Lung (tissue), 11 donors: ENCODE measurements at regions not wholly inside any gene's neighbourhood (a gene's known extent, or its start where the extent isn't known, plus 50 kb on each side); places are given as distances from the start of the nearest gene placed in this dataset.

ENCODE experiments used
- ATAC-seq: fragments of 200-7000 bp; cut with Tn5 transposase; one replicate; pipeline ENCODE4 v1.9.1; 2020; ENCODE audit warnings: moderate number of reproducible peaks; ENCODE audit not compliant: insufficient read depth, low FRiP score
- DNase-seq, 3 donors: peaks; one replicate each; pipeline ENCODE4 v3.0.0-alpha.2; 2013 to 2017
- H3K27ac ChIP-seq, 2 donors: one replicate each; pipeline ENCODE4 v1.5.1; 2013; ENCODE audit warnings: mild to moderate bottlenecking in 2 of 2, moderate library complexity in 2 of 2, control low read depth in 1 of 2, inconsistent platforms in 1 of 2, low read depth in 1 of 2, low read length in 1 of 2
- H3K27me3 ChIP-seq, 3 donors: one replicate each; pipeline ENCODE4 v1.5.1; 2013; ENCODE audit warnings: low read length in 2 of 3; ENCODE audit not compliant: control insufficient read depth in 3 of 3, insufficient read depth in 3 of 3
- H3K36me3 ChIP-seq, 4 donors: one replicate each; pipeline ENCODE4 v1.5.1; 2013; ENCODE audit warnings: low read length in 4 of 4, mild to moderate bottlenecking in 1 of 4, moderate library complexity in 1 of 4; ENCODE audit not compliant: control insufficient read depth in 4 of 4, insufficient read depth in 4 of 4
- H3K4me1 ChIP-seq, 5 donors: one replicate each; pipeline ENCODE4 v1.5.1; 2013; ENCODE audit warnings: low read length in 5 of 5, mild to moderate bottlenecking in 2 of 5, moderate library complexity in 1 of 5; ENCODE audit not compliant: control insufficient read depth in 5 of 5, insufficient read depth in 5 of 5
- H3K4me3 ChIP-seq: one replicate; pipeline ENCODE4 v1.5.1; 2013; ENCODE audit warnings: mild to moderate bottlenecking, control low read depth, moderate library complexity
- H3K9ac ChIP-seq, 2 donors: one replicate each; pipeline ENCODE4 v1.5.1; 2013; ENCODE audit warnings: low read length in 2 of 2, control low read depth in 1 of 2; ENCODE audit not compliant: insufficient read depth in 1 of 2
- H3K9me3 ChIP-seq, 4 donors: one replicate each; pipeline ENCODE4 v1.5.1; 2013; ENCODE audit warnings: low read length in 3 of 4, mild to moderate bottlenecking in 1 of 4, moderate library complexity in 1 of 4; ENCODE audit not compliant: control insufficient read depth in 4 of 4, insufficient read depth in 3 of 4
- WGBS, 2 donors: extraction: QIAGEN DNeasy Blood & Tissue Kit; methylation state at CpG; one replicate each; pipeline ENCODE4 v1.1.7; 2013; 5-methylcytosine and 5-hydroxymethylcytosine counted together
- TF ChIP-seq, protein P1 (sequence below): IDR thresholded peaks from 2 replicates; pipeline ENCODE4 v1.5.1; 2012; ENCODE audit warnings: mild to moderate bottlenecking; ENCODE audit errors: control extremely low read depth, extremely low read depth
- donor health status: control.
- donor health status: control.
- donor health status: Bipolar disorder and iron deficiency.
- donor health status: healthy.
- donor health status: DM: yes; HTN: yes; CAD: no.

DNA sequence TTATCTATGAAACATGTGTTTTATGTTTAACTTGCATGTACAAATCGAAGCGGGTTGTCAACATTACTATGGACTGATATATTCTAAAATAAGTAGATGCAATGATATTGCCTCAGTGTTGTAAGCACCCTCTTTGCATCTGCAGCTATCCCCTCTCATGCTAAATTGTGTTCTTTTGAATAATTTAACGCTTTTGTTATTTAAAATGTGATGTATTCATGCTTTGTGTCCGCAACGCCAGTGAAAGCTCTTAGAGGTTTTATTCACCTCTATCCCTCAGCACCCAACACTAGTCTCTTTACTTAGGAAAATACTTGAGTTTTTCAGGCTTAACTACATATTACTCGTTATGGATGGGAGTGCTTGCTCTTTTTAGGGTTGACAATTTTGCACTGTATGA lies 173.7 kb upstream of the ID4 start:
- H3K27me3 ChIP-seq = no peaks in the 10 kb centered on the region
- no peak for ATAC-seq
- TF ChIP-seq, protein P1, sequence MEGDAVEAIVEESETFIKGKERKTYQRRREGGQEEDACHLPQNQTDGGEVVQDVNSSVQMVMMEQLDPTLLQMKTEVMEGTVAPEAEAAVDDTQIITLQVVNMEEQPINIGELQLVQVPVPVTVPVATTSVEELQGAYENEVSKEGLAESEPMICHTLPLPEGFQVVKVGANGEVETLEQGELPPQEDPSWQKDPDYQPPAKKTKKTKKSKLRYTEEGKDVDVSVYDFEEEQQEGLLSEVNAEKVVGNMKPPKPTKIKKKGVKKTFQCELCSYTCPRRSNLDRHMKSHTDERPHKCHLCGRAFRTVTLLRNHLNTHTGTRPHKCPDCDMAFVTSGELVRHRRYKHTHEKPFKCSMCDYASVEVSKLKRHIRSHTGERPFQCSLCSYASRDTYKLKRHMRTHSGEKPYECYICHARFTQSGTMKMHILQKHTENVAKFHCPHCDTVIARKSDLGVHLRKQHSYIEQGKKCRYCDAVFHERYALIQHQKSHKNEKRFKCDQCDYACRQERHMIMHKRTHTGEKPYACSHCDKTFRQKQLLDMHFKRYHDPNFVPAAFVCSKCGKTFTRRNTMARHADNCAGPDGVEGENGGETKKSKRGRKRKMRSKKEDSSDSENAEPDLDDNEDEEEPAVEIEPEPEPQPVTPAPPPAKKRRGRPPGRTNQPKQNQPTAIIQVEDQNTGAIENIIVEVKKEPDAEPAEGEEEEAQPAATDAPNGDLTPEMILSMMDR = no peak
- no peak overlapping the region for H3K27ac ChIP-seq
- 64 to 66% methylated on average over 6 of the region's 6 CpGs for WGBS, 2 donors
- peaks cover 0 to 5% (median 0%) of the 10 kb centered on the region in 5 donors for H3K4me1 ChIP-seq
- H3K4me3 ChIP-seq = no peak overlapping the region
- H3K9ac ChIP-seq = no peak overlapping the region
- H3K36me3 ChIP-seq = no peaks in the 10 kb centered on the region
- no peaks in the 10 kb centered on the region for H3K9me3 ChIP-seq
- DNase-seq = no peak

DNA sequence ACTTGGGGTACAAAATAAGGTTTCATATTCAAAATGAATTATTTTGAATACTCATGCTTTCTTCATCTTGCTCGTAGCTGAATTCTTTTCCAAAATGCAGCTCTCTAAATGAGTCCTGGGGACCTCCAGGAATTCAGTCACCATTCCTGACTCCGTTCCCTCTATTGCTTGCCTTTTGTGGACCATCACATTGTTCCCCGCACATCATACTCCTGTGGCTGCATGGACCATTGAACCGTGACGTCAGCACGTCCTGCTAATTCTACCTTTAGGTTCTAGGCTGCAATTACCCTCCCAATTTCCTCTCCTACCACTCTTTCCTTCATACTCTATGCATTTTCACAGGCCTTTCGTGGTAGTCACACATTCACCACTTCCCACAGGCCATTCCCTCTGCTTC lies 173.1 kb upstream of the ID4 start:
- Histone ChIP-seq H3K4me3 (no peak overlapping the region), H3K4me1 (peaks cover 0 to 8% (median 1%) of the 10 kb centered on the region in 5 donors), H3K9me3 (no peaks in the 10 kb centered on the region), H3K27me3 (no peaks in the 10 kb centered on the region), H3K9ac (no peak overlapping the region), H3K27ac (no peak overlapping the region), H3K36me3 (no peaks in the 10 kb centered on the region)
- 77 to 81% methylated on average over 7 of the region's 7 CpGs for WGBS, 2 donors
- ATAC-seq (no peak), DNase-seq (no peak)
- TF ChIP-seq, protein P1 = no peak

DNA sequence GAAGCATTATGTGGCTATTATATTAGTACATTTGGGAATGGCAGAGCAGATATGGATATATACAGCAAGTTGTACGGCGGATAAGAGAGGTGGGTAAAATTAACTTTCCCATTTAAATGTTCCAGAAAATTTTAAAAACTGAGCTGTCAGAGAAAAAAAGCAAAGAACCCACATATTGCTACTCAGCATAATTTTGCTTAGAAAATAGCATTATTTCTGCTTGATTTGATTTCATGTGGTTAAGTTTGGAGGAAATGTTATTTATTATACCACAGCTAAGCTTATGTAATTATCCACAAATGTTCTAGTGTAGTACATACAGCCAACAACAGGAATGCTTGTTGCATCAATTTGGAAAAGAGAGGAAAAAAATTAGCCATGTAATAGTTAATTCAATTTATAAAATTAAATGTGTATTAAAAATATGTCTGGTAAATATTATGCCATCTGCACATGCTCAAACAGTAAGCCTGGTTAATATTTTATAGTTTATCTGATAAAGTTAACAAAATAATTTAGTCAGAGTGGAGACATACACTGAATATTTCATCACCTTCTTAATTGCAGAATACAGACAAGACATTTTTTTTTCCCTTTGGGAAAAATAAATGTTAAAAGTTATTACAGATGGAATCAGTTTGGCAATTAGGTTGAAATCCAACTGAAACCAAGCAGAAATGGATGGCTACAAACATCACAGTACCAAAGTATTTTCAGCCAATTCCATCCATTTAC lies 172.1 kb upstream of the ID4 start:
- WGBS, 2 donors = 94 to 95% methylated on average over 2 of the region's 2 CpGs
- no peak for ATAC-seq
- TF ChIP-seq, protein P1 = no peak
- Histone ChIP-seq H3K36me3 (no peaks in the 10 kb centered on the region), H3K4me1 (peaks cover 0 to 12% (median 3%) of the 10 kb centered on the region in 5 donors), H3K27ac (no peak overlapping the region), H3K27me3 (no peaks in the 10 kb centered on the region), H3K9ac (no peak overlapping the region), H3K4me3 (no peak overlapping the region), H3K9me3 (no peaks in the 10 kb centered on the region)
- DNase-seq = no peak

DNA sequence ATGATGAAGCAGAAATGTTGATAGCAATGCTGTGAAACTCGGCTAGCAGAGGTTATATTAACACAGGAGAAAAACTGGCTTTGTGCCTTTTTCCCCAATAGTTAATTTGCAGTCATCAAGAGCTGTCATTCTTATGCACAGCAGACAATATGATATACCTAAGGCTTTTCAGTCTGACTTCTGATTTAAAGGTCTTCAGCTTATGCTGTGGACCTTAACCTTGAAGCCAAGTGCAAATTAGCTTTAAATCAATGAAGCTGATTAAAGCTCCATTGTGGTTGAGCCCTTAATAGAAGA lies 171.6 kb upstream of the ID4 start:
- TF ChIP-seq, protein P1 = no peak
- Histone ChIP-seq H3K9ac (no peak overlapping the region), H3K27ac (no peak overlapping the region), H3K9me3 (no peaks in the 10 kb centered on the region), H3K4me3 (no peak overlapping the region), H3K27me3 (no peaks in the 10 kb centered on the region), H3K4me1 (peaks cover 0 to 12% (median 3%) of the 10 kb centered on the region in 5 donors), H3K36me3 (no peaks in the 10 kb centered on the region)
- DNase-seq = no peak
- ATAC-seq = no peak
- WGBS, 2 donors = 17 to 50% methylated on average over 1 of the region's 1 CpG
